ENCODE measurements at regions not wholly inside any gene's neighbourhood (a gene's known extent, or its start where the extent isn't known, plus 50 kb on each side); places are given as distances from the start of the nearest gene placed in this dataset.

GRCh38 chr12:93144109-93144508 is 215.0 kb upstream of the EEA1 start:
- H3K27ac Mint-ChIP-seq = no peak overlapping the region

GRCh38 chr12:93145086-93145485 is 216.0 kb upstream of the EEA1 start:
- TF ChIP-seq CTCF (IDR thresholded peaks at IDR 0.05; ENCODE audit: unreplicated experiment) = no peak
- Mint-ChIP-seq H3K4me3 (ENCODE audit: low read depth) (no peak overlapping the region), H3K36me3 (ENCODE audit: insufficient read depth) (no peaks in the 10 kb centered on the region), H3K27ac (peak overlapping the region; percentile 59), H3K27me3 (no peaks in the 10 kb centered on the region), H3K9me3 (ENCODE audit: low read depth) (peaks cover 2% of the 10 kb centered on the region), H3K4me1 (ENCODE audit: low read depth) (peaks cover 37% of the 10 kb centered on the region)
- DNase-seq (ENCODE audit: low spot score, unreplicated experiment) = no peak

More at GRCh38 chr12:93144109-93144508, 215.0 kb upstream of the EEA1 start:
- peaks cover 2% of the 10 kb centered on the region for H3K9me3 Mint-ChIP-seq (ENCODE audit: low read depth)
- H3K36me3 Mint-ChIP-seq (ENCODE audit: insufficient read depth) = no peaks in the 10 kb centered on the region
- TF ChIP-seq CTCF (IDR thresholded peaks at IDR 0.05; ENCODE audit: unreplicated experiment) = no peak
- H3K27me3 Mint-ChIP-seq = no peaks in the 10 kb centered on the region
- H3K4me1 Mint-ChIP-seq (ENCODE audit: low read depth) = peaks cover 36% of the 10 kb centered on the region
- DNase-seq (ENCODE audit: low spot score, unreplicated experiment) = no peak
- H3K4me3 Mint-ChIP-seq (ENCODE audit: low read depth) = no peak overlapping the region

GRCh38 chr12:93146263-93146939 is 217.3 kb upstream of the EEA1 start:
- no peak for DNase-seq (ENCODE audit: low spot score, unreplicated experiment)
- Mint-ChIP-seq H3K4me3 (ENCODE audit: low read depth) (no peak overlapping the region), H3K36me3 (ENCODE audit: insufficient read depth) (no peaks in the 10 kb centered on the region), H3K27ac (no peak overlapping the region), H3K4me1 (ENCODE audit: low read depth) (peaks cover 47% of the 10 kb centered on the region), H3K27me3 (no peaks in the 10 kb centered on the region), H3K9me3 (ENCODE audit: low read depth) (peaks cover 2% of the 10 kb centered on the region)
- no peak for TF ChIP-seq CTCF (IDR thresholded peaks at IDR 0.05; ENCODE audit: unreplicated experiment)

- Mint-ChIP-seq H3K27me3 (no peaks in the 10 kb centered on the region), H3K36me3 (ENCODE audit: insufficient read depth) (no peaks in the 10 kb centered on the region), H3K4me1 (ENCODE audit: low read depth) (peaks cover 51% of the 10 kb centered on the region), H3K9me3 (ENCODE audit: low read depth) (peaks cover 2% of the 10 kb centered on the region), H3K27ac (no peak overlapping the region), H3K4me3 (ENCODE audit: low read depth) (no peak overlapping the region)
- no peak for TF ChIP-seq CTCF (IDR thresholded peaks at IDR 0.05; ENCODE audit: unreplicated experiment)
- DNase-seq (ENCODE audit: low spot score, unreplicated experiment) = no peak
These were observed 217.9 kb upstream of the EEA1 start for GRCh38 chr12:93146970-93147369.

GRCh38 chr12:93148412-93148811 is 219.3 kb upstream of the EEA1 start:
- Mint-ChIP-seq H3K4me1 (ENCODE audit: low read depth) (peaks cover 51% of the 10 kb centered on the region), H3K27me3 (no peaks in the 10 kb centered on the region), H3K27ac (no peak overlapping the region), H3K36me3 (ENCODE audit: insufficient read depth) (no peaks in the 10 kb centered on the region), H3K4me3 (ENCODE audit: low read depth) (no peak overlapping the region), H3K9me3 (ENCODE audit: low read depth) (no peaks in the 10 kb centered on the region)
- no peak for TF ChIP-seq CTCF (IDR thresholded peaks at IDR 0.05; ENCODE audit: unreplicated experiment)
- no peak for DNase-seq (ENCODE audit: low spot score, unreplicated experiment)

All from progenitor cell of endocrine pancreas (in vitro differentiated cells).